Breast epithelium (tissue), 4 donors: ENCODE measurements at regions not wholly inside any gene's neighbourhood (a gene's known extent, or its start where the extent isn't known, plus 50 kb on each side); places are given as distances from the start of the nearest gene placed in this dataset.

ENCODE experiments used
- DNase-seq, 2 donors: peaks; one replicate each; pipeline ENCODE4 v3.0.0-alpha.2; 2019; ENCODE audit warnings: low spot score in 2 of 2
- H3K27ac ChIP-seq, 2 donors: fragments of 200-600 bp; sonication (generic) in 1 of 2; one replicate each; pipeline ENCODE4 v1.5.1; 2016 to 2019; ENCODE audit warnings: mild to moderate bottlenecking in 1 of 2
- H3K27me3 ChIP-seq, 2 donors: fragments of 200-600 bp; sonication (generic) in 1 of 2; one replicate each; pipeline versions ENCODE4 v1.5.1 to v1.6.0; 2017 to 2019; ENCODE audit warnings: control low read depth in 1 of 2, mild to moderate bottlenecking in 1 of 2
- H3K36me3 ChIP-seq: fragments of 200-600 bp; one replicate; pipeline ENCODE4 v1.5.1; 2019
- H3K4me1 ChIP-seq, 2 donors: fragments of 200-600 bp; sonication (generic); one replicate each; pipeline ENCODE4 v1.5.1; 2016 to 2019; ENCODE audit warnings: control low read depth in 1 of 2
- H3K4me3 ChIP-seq, 3 donors: fragments of 200-600 bp; sonication (generic); 1 replicate in 2 of 3; 2 replicates in 1 of 3; pipeline ENCODE4 v1.5.1; 2016 to 2019; ENCODE audit warnings: mild to moderate bottlenecking in 3 of 3, moderate library complexity in 2 of 3
- H3K9me3 ChIP-seq, 2 donors: fragments of 200-600 bp; sonication (generic) in 1 of 2; one replicate each; pipeline ENCODE4 v1.5.1; 2016 to 2019; ENCODE audit warnings: control low read depth in 1 of 2
- POLR2A ChIP-seq: fragments of 450-650 bp; IDR thresholded peaks from one replicate; pipeline ENCODE4 v1.6.1; 2016; ENCODE audit warnings: antibody characterized with exemption, mild to moderate bottlenecking, moderate library complexity
- POLR2AphosphoS5 ChIP-seq, 3 donors: sonication (generic); formaldehyde crosslinking; IDR thresholded peaks; one replicate each; pipeline ENCODE4 v1.6.1; 2017; ENCODE audit warnings: antibody characterized with exemption in 3 of 3
- intact Hi-C: fragments of 100-400 bp; cut with DNase I; formaldehyde crosslinking; loops from one replicate; pipeline ENCODE4 v1.15.1; 2023; ENCODE audit warnings: low total_unique reads
- TF ChIP-seq, protein P1 (sequence below), 3 donors: fragments of 450-650 bp; IDR thresholded peaks; one replicate each; pipeline ENCODE4 v1.5.1; 2016 to 2017; ENCODE audit warnings: antibody characterized with exemption in 3 of 3, mild to moderate bottlenecking in 3 of 3, moderate library complexity in 3 of 3

DNA sequence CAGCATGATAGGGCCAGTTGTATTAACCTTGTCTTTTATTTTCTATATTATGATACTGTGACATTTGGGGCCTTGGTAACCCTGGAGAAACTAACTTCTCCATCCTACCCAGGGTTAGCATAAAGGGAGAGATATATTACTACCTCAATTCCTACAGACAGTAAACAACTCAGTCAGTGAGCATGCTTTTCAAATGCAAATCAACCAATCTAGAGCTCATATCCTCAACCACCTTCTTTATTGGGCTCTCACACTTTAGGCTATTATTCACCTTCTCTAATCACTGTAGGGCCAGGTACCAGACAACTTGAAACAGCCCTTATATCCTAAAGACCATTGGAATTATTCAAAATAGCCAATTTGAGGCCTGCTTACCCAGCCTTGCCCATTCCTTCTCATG, 477.6 kb downstream of the PTPRC start:
- Histone ChIP-seq H3K27me3 (no peaks in the 10 kb centered on the region), H3K36me3 (no peaks in the 10 kb centered on the region), H3K4me3 (no peak overlapping the region), H3K27ac (no peak overlapping the region), H3K9me3 (peaks cover 0 to 8% of the 10 kb centered on the region in 2 donors), H3K4me1 (no peaks in the 10 kb centered on the region)
- intact Hi-C loops: no loop called here
- DNase-seq: no peak
- TF ChIP-seq, protein P1, sequence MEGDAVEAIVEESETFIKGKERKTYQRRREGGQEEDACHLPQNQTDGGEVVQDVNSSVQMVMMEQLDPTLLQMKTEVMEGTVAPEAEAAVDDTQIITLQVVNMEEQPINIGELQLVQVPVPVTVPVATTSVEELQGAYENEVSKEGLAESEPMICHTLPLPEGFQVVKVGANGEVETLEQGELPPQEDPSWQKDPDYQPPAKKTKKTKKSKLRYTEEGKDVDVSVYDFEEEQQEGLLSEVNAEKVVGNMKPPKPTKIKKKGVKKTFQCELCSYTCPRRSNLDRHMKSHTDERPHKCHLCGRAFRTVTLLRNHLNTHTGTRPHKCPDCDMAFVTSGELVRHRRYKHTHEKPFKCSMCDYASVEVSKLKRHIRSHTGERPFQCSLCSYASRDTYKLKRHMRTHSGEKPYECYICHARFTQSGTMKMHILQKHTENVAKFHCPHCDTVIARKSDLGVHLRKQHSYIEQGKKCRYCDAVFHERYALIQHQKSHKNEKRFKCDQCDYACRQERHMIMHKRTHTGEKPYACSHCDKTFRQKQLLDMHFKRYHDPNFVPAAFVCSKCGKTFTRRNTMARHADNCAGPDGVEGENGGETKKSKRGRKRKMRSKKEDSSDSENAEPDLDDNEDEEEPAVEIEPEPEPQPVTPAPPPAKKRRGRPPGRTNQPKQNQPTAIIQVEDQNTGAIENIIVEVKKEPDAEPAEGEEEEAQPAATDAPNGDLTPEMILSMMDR (IDR thresholded peaks at IDR 0.05): no peak
- TF ChIP-seq POLR2A (no peak), POLR2AphosphoS5 (IDR thresholded peaks at IDR 0.05) (no peak)

DNA sequence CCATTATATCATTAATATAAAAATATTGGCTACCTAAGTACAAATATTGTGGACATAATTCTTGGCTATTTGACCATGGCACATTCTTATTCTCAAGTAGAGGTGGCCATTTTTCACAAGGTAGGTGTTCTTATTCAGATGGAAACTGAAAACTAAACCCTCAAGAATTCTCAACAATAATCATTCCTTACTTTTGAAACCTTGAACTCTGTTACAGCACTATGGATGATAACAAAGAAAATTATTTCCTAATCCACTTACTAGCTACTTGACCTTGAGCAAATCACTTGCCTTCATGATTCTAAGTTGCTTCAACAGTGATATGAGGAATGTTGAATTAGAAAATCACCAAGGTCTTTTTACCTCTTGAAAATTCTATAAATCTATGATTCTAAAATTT, 482.2 kb downstream of the PTPRC start:
- intact Hi-C loops: no loop called here
- no peak for DNase-seq
- no peak overlapping the region for H3K27ac ChIP-seq

DNA sequence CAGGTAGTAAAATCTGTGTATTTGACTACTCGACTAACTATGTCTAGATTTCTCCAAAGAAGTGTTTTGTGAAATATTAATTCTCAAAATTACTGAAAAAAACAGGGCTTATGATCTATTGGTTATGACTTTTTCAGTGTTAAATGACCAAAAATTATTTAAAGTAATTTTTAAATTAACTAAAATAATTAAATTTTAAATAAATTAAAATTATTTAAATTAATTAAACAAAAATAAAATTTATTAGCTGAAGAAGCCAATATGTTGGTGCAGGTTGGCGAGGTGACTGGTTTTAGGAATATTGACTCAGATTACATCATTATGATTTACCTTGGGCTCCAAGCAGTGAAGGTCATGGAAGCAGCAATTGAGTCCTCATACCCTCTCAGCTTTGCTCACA, 483.2 kb downstream of the PTPRC start:
- no peaks in the 10 kb centered on the region for H3K4me1 ChIP-seq
- H3K4me3 ChIP-seq: no peak overlapping the region
- no peak for DNase-seq

More for the DNA sequence above, 482.2 kb downstream of the PTPRC start:
- TF ChIP-seq POLR2AphosphoS5 (IDR thresholded peaks at IDR 0.05): no peak
- TF ChIP-seq, protein P1 (IDR thresholded peaks at IDR 0.05): no peak
- TF ChIP-seq POLR2A: no peak
- H3K4me3 ChIP-seq: no peak overlapping the region
- H3K36me3 ChIP-seq: no peaks in the 10 kb centered on the region
- no peaks in the 10 kb centered on the region for H3K9me3 ChIP-seq
- H3K27me3 ChIP-seq: no peaks in the 10 kb centered on the region
- no peaks in the 10 kb centered on the region for H3K4me1 ChIP-seq

DNA sequence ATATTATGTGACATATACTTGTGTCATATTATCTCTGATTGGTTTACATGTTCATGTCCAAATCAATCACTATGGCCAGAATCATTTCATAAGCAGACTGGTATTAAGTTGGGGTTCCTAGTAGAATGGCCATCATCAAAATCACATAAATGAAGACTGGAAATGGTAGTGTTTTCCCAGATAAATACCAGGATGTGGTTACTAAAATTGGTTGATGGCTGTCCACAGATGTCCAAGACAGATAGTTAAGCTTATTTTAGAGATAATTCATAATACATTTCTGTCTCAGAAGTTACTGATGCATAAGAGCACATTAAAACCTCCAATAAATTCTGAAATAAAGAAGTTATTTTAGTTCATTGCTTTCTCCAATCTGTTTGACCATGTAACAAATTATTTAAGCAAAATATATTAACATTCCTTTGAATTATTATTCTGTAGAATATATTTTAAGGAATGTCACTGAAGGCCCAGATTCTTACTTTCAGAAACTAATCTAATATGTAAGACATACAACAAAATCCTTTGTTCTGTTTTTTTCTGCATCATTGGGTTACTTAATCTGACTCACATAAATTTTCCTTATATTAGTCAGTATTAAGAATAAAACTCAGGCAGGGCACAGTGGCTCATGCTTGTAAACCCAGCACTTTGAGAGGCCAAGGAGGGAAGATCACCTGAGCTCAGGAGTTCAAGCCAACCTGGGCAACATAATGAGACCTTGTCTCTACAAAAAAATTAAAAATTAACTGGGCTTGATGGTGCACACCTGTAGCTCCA, 483.9 kb downstream of the PTPRC start:
- Histone ChIP-seq H3K9me3 (no peaks in the 10 kb centered on the region), H3K4me3 (no peak overlapping the region), H3K27me3 (no peaks in the 10 kb centered on the region), H3K36me3 (no peaks in the 10 kb centered on the region), H3K27ac (no peak overlapping the region), H3K4me1 (no peaks in the 10 kb centered on the region)
- DNase-seq: no peak
- intact Hi-C loops: no loop called here
- no peak for TF ChIP-seq POLR2A
- TF ChIP-seq, protein P1 (IDR thresholded peaks at IDR 0.05): no peak
- TF ChIP-seq POLR2AphosphoS5 (IDR thresholded peaks at IDR 0.05): no peak

More for the DNA sequence above, 483.2 kb downstream of the PTPRC start:
- no peak for TF ChIP-seq POLR2AphosphoS5 (IDR thresholded peaks at IDR 0.05)
- TF ChIP-seq, protein P1 (IDR thresholded peaks at IDR 0.05): no peak
- no peak for TF ChIP-seq POLR2A
- H3K27ac ChIP-seq: no peak overlapping the region
- no peaks in the 10 kb centered on the region for H3K36me3 ChIP-seq
- intact Hi-C loops: no loop called here
- H3K9me3 ChIP-seq: no peaks in the 10 kb centered on the region
- H3K27me3 ChIP-seq: no peaks in the 10 kb centered on the region

DNA sequence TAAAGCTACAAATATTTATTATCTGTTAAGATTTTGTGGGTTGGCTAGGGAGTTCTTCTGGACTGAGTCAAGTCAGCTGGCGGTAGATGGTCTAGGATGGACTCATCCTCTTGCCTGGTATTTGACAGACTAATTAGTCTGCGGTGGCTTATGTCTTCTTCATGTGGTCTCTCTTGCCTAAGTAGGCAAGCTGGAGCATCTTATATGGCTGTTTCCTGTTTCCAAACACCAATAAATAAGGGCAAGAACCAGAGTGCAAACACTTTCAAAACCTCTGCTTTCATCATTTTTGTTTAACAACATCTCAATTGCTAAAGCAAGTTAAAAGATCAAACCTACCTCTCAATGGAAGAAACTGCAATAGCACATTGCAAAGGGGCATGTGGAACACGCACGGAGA, 484.8 kb downstream of the PTPRC start:
- H3K9me3 ChIP-seq: no peaks in the 10 kb centered on the region
- DNase-seq: no peak
- no peak overlapping the region for H3K27ac ChIP-seq
- H3K4me3 ChIP-seq: no peak overlapping the region
- no peaks in the 10 kb centered on the region for H3K27me3 ChIP-seq
- no peaks in the 10 kb centered on the region for H3K4me1 ChIP-seq
- TF ChIP-seq POLR2AphosphoS5 (IDR thresholded peaks at IDR 0.05) (no peak), POLR2A (no peak)
- TF ChIP-seq, protein P1 (IDR thresholded peaks at IDR 0.05): no peak
- H3K36me3 ChIP-seq: no peaks in the 10 kb centered on the region
- intact Hi-C loops: no loop called here
